ENCODE measurements at regions not wholly inside any gene's neighbourhood (a gene's known extent, or its start where the extent isn't known, plus 50 kb on each side); places are given as distances from the start of the nearest gene placed in this dataset.

DNA sequence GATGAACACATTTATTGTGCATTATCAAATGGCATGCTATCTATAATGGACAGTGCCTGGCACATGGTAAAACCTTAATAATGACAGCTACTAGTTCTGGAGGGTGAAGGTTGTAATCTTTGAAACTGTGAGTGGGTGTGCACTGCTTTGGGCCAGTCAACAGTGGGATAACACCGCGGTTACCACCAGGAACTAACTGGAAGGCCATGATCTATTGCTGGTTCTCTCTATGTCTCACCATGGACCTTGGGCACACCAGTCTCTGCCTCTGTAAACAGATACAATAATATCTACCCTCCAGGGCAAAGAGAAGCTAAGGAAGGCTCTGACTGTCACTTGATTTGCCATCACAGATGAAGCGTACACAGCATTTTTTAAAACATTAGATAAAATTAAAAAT is 198.6 kb upstream of the ESRRG start:
- TF ChIP-seq, protein P1, sequence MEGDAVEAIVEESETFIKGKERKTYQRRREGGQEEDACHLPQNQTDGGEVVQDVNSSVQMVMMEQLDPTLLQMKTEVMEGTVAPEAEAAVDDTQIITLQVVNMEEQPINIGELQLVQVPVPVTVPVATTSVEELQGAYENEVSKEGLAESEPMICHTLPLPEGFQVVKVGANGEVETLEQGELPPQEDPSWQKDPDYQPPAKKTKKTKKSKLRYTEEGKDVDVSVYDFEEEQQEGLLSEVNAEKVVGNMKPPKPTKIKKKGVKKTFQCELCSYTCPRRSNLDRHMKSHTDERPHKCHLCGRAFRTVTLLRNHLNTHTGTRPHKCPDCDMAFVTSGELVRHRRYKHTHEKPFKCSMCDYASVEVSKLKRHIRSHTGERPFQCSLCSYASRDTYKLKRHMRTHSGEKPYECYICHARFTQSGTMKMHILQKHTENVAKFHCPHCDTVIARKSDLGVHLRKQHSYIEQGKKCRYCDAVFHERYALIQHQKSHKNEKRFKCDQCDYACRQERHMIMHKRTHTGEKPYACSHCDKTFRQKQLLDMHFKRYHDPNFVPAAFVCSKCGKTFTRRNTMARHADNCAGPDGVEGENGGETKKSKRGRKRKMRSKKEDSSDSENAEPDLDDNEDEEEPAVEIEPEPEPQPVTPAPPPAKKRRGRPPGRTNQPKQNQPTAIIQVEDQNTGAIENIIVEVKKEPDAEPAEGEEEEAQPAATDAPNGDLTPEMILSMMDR (IDR thresholded peaks at IDR 0.05; ENCODE audit: low read depth, low read length) = no peak
- TF ChIP-seq EZH2phosphoT487 (IDR thresholded peaks at IDR 0.05; ENCODE audit: low read depth) = no peak

Measured in OCI-LY3 (cell line).